Sigmoid colon (tissue), 6 donors: ENCODE measurements at regions not wholly inside any gene's neighbourhood (a gene's known extent, or its start where the extent isn't known, plus 50 kb on each side); places are given as distances from the start of the nearest gene placed in this dataset.

Source experiments
- DNase-seq: peaks from one replicate; pipeline ENCODE4 v3.0.0-alpha.2; 2019
- H3K27ac ChIP-seq, 4 donors: fragments of 200-600 bp; sonication (generic); one replicate each; pipeline ENCODE4 v1.5.1; 2016 to 2019; ENCODE audit warnings: mild to moderate bottlenecking in 1 of 4
- H3K27me3 ChIP-seq, 3 donors: fragments of 200-600 bp; sonication (generic); one replicate each; pipeline ENCODE4 v1.5.1; 2019; ENCODE audit warnings: mild to moderate bottlenecking in 1 of 3
- H3K36me3 ChIP-seq, 4 donors: fragments of 200-600 bp; sonication (generic); one replicate each; pipeline ENCODE4 v1.5.1; 2016 to 2019
- H3K4me1 ChIP-seq, 4 donors: fragments of 200-600 bp; sonication (generic); one replicate each; pipeline ENCODE4 v1.5.1; 2017 to 2019
- H3K4me3 ChIP-seq, 4 donors: fragments of 200-600 bp; sonication (generic); one replicate each; pipeline ENCODE4 v1.5.1; 2017 to 2019; ENCODE audit warnings: mild to moderate bottlenecking in 2 of 4, moderate library complexity in 1 of 4
- H3K9me3 ChIP-seq, 4 donors: fragments of 200-600 bp in 3 of 4; sonication (generic) in 3 of 4; one replicate each; pipeline versions ENCODE4 v1.5.1 to v1.6.1; 2013 to 2019
- CTCF ChIP-seq, 4 experiments: fragments of 450-650 bp in 3 of 4; fragments of 200-600 bp in 1 of 4; IDR thresholded peaks; one replicate each; pipeline ENCODE4 v1.5.1; 2016 to 2019; ENCODE audit warnings: antibody characterized with exemption in 4 of 4, mild to moderate bottlenecking in 3 of 4, moderate library complexity in 2 of 4
- EP300 ChIP-seq, 4 donors: sonication (generic); formaldehyde crosslinking; IDR thresholded peaks; one replicate each; pipeline ENCODE4 v1.6.1; 2017; ENCODE audit warnings: antibody characterized with exemption in 4 of 4
- POLR2A ChIP-seq, 2 donors: fragments of 450-650 bp; IDR thresholded peaks; one replicate each; pipeline ENCODE4 v1.6.1; 2016; ENCODE audit warnings: antibody characterized with exemption in 2 of 2, mild to moderate bottlenecking in 2 of 2, moderate library complexity in 2 of 2
- POLR2AphosphoS5 ChIP-seq, 4 donors: sonication (generic); formaldehyde crosslinking; IDR thresholded peaks; one replicate each; pipeline ENCODE4 v1.6.1; 2017; ENCODE audit warnings: antibody characterized with exemption in 4 of 4
- WGBS, 2 donors: extraction: QIAGEN DNeasy Blood & Tissue Kit; methylation state at CpG; one replicate each; pipeline ENCODE4 v1.1.7; 2013; 5-methylcytosine and 5-hydroxymethylcytosine counted together
- intact Hi-C: fragments of 100-400 bp; cut with DNase I; formaldehyde crosslinking; loops from one replicate; pipeline ENCODE4 v1.15.1; 2023
- donor health status: healthy with polysubstance abuse.
- donor health status: healthy.

- no peak for TF ChIP-seq POLR2AphosphoS5 (IDR thresholded peaks at IDR 0.05)
- TF ChIP-seq POLR2A (IDR thresholded peaks at IDR 0.05): no peak
- TF ChIP-seq CTCF (IDR thresholded peaks at IDR 0.05): no peak
- TF ChIP-seq EP300 (IDR thresholded peaks at IDR 0.05): no peak
- Histone ChIP-seq H3K9me3 (no peaks in the 10 kb centered on the region), H3K36me3 (no peaks in the 10 kb centered on the region), H3K27ac (peak overlapping the region in 2 of 4 donors; percentile 68 to 80), H3K4me3 (no peak overlapping the region), H3K4me1 (peaks cover 0 to 43% (median 33%) of the 10 kb centered on the region in 4 donors), H3K27me3 (no peaks in the 10 kb centered on the region)
- intact Hi-C loops: loop anchor here (10.0 kb wide), 1 partner anchor 499 kb away; no protein-coding TSS in a partner anchor
- no peak for DNase-seq
- WGBS, 2 donors: 89 to 91% methylated on average over 3 of the region's 3 CpGs
Observed at GRCh38 chr11:112786196-112786595, 175.0 kb upstream of the NCAM1 start.

- H3K36me3 ChIP-seq: no peaks in the 10 kb centered on the region
- WGBS, 2 donors: 67 to 72% methylated on average over 5 of the region's 5 CpGs
- no peak for DNase-seq
- H3K4me1 ChIP-seq: peaks cover 0 to 43% (median 33%) of the 10 kb centered on the region in 4 donors
- H3K27ac ChIP-seq: no peak overlapping the region
- H3K4me3 ChIP-seq: no peak overlapping the region
- TF ChIP-seq CTCF (IDR thresholded peaks at IDR 0.05) (no peak), POLR2A (IDR thresholded peaks at IDR 0.05) (no peak), POLR2AphosphoS5 (IDR thresholded peaks at IDR 0.05) (no peak), EP300 (IDR thresholded peaks at IDR 0.05) (no peak)
- no peaks in the 10 kb centered on the region for H3K27me3 ChIP-seq
- intact Hi-C loops: loop anchor here (10.0 kb wide), 1 partner anchor 498 kb away; no protein-coding TSS in a partner anchor
- H3K9me3 ChIP-seq: no peaks in the 10 kb centered on the region
Observed at GRCh38 chr11:112786886-112787530, 174.2 kb upstream of the NCAM1 start.

- Histone ChIP-seq H3K36me3 (no peaks in the 10 kb centered on the region), H3K9me3 (no peaks in the 10 kb centered on the region), H3K27ac (no peak overlapping the region), H3K27me3 (no peaks in the 10 kb centered on the region), H3K4me1 (peaks cover 0 to 41% (median 32%) of the 10 kb centered on the region in 4 donors), H3K4me3 (no peak overlapping the region)
- WGBS, 2 donors: 23 to 64% methylated on average over 3 of the region's 3 CpGs
- DNase-seq: no peak
- TF ChIP-seq POLR2A (IDR thresholded peaks at IDR 0.05): no peak
- no peak for TF ChIP-seq EP300 (IDR thresholded peaks at IDR 0.05)
- TF ChIP-seq POLR2AphosphoS5 (IDR thresholded peaks at IDR 0.05): no peak
- TF ChIP-seq CTCF (IDR thresholded peaks at IDR 0.05): no peak
- intact Hi-C loops: loop anchor here (10.0 kb wide), 1 partner anchor 495 kb away; no protein-coding TSS in a partner anchor
Observed at GRCh38 chr11:112789481-112789880, 171.7 kb upstream of the NCAM1 start.

- Histone ChIP-seq H3K4me1 (peaks cover 0 to 41% (median 32%) of the 10 kb centered on the region in 4 donors), H3K4me3 (no peak overlapping the region), H3K36me3 (no peaks in the 10 kb centered on the region), H3K27me3 (no peaks in the 10 kb centered on the region), H3K27ac (no peak overlapping the region), H3K9me3 (no peaks in the 10 kb centered on the region)
- TF ChIP-seq CTCF (IDR thresholded peaks at IDR 0.05) (no peak), POLR2AphosphoS5 (IDR thresholded peaks at IDR 0.05) (no peak), POLR2A (IDR thresholded peaks at IDR 0.05) (no peak), EP300 (IDR thresholded peaks at IDR 0.05) (no peak)
- intact Hi-C loops: no loop called here
- WGBS, 2 donors: 77 to 80% methylated on average over 3 of the region's 3 CpGs
- no peak for DNase-seq
Observed at GRCh38 chr11:112790286-112790685, 170.9 kb upstream of the NCAM1 start.
